Panc1 (cell line): ENCODE measurements at regions not wholly inside any gene's neighbourhood (a gene's known extent, or its start where the extent isn't known, plus 50 kb on each side); places are given as distances from the start of the nearest gene placed in this dataset.

Experiments
- POLR2AphosphoS5 ChIP-seq: IDR thresholded peaks from 2 replicates; pipeline ENCODE4 v1.6.1; 2012; ENCODE audit warnings: mild to moderate bottlenecking, low read depth, low read length, moderate library complexity
- SIN3A ChIP-seq: IDR thresholded peaks from 2 replicates; pipeline ENCODE4 v1.6.1; 2012; ENCODE audit warnings: low read depth, mild to moderate bottlenecking, low read length, moderate library complexity, borderline replicate concordance; ENCODE audit not compliant: insufficient read depth
- TF ChIP-seq, protein P1 (sequence below): fragments of 450-650 bp; IDR thresholded peaks from 2 replicates; pipeline ENCODE4 v1.5.1; 2017; ENCODE audit warnings: mild to moderate bottlenecking
- TF ChIP-seq, protein P2 (sequence below), 2 experiments: IDR thresholded peaks; 2 replicates each; pipeline ENCODE4 v1.6.1; 2011 to 2012; ENCODE audit warnings: low read depth in 2 of 2, control low read depth in 1 of 2, low read length in 1 of 2, mild to moderate bottlenecking in 1 of 2, moderate library complexity in 1 of 2; ENCODE audit not compliant: insufficient read depth in 1 of 2

DNA sequence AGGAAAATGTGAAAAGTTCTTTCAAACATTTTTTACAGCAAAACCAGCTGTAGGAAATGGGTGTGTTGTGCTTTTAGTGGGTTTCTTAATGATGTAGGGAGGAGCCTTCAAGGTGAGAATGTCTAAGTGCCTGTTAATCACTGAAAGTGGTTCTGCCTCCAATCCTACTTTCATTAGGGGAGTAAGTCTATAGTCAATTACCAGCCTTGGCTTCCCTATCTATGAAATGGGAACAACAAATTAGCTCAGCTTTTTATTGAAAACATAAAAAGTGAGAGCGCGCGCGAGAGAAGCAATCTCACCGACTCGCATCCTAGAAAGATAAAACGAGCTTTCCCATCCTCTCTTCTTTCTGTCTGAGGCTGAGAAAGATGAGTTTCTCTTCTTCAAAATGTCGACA, 140.0 kb upstream of the LHX5 start:
- TF ChIP-seq, protein P1, sequence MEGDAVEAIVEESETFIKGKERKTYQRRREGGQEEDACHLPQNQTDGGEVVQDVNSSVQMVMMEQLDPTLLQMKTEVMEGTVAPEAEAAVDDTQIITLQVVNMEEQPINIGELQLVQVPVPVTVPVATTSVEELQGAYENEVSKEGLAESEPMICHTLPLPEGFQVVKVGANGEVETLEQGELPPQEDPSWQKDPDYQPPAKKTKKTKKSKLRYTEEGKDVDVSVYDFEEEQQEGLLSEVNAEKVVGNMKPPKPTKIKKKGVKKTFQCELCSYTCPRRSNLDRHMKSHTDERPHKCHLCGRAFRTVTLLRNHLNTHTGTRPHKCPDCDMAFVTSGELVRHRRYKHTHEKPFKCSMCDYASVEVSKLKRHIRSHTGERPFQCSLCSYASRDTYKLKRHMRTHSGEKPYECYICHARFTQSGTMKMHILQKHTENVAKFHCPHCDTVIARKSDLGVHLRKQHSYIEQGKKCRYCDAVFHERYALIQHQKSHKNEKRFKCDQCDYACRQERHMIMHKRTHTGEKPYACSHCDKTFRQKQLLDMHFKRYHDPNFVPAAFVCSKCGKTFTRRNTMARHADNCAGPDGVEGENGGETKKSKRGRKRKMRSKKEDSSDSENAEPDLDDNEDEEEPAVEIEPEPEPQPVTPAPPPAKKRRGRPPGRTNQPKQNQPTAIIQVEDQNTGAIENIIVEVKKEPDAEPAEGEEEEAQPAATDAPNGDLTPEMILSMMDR, result no peak
- TF ChIP-seq SIN3A (no peak), POLR2AphosphoS5 (no peak)
- TF ChIP-seq, protein P2, sequence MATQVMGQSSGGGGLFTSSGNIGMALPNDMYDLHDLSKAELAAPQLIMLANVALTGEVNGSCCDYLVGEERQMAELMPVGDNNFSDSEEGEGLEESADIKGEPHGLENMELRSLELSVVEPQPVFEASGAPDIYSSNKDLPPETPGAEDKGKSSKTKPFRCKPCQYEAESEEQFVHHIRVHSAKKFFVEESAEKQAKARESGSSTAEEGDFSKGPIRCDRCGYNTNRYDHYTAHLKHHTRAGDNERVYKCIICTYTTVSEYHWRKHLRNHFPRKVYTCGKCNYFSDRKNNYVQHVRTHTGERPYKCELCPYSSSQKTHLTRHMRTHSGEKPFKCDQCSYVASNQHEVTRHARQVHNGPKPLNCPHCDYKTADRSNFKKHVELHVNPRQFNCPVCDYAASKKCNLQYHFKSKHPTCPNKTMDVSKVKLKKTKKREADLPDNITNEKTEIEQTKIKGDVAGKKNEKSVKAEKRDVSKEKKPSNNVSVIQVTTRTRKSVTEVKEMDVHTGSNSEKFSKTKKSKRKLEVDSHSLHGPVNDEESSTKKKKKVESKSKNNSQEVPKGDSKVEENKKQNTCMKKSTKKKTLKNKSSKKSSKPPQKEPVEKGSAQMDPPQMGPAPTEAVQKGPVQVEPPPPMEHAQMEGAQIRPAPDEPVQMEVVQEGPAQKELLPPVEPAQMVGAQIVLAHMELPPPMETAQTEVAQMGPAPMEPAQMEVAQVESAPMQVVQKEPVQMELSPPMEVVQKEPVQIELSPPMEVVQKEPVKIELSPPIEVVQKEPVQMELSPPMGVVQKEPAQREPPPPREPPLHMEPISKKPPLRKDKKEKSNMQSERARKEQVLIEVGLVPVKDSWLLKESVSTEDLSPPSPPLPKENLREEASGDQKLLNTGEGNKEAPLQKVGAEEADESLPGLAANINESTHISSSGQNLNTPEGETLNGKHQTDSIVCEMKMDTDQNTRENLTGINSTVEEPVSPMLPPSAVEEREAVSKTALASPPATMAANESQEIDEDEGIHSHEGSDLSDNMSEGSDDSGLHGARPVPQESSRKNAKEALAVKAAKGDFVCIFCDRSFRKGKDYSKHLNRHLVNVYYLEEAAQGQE (IDR thresholded peaks at IDR 0.05; ENCODE audit: insufficient read depth in 1 of 2, low read depth in 2 of 2, low read length in 1 of 2), result no peak
